Right atrium auricular region (tissue), 2 donors: ENCODE measurements at regions not wholly inside any gene's neighbourhood (a gene's known extent, or its start where the extent isn't known, plus 50 kb on each side); places are given as distances from the start of the nearest gene placed in this dataset.

Experiments
- DNase-seq: peaks from one replicate; pipeline ENCODE4 v3.0.0-alpha.2; 2019; ENCODE audit warnings: low spot score
- H3K27ac ChIP-seq, 2 donors: fragments of 200-600 bp; sonication (generic); 1 replicate in 1 of 2; 2 replicates in 1 of 2; pipeline ENCODE4 v1.5.1; 2016 to 2019
- H3K27me3 ChIP-seq, 2 donors: fragments of 200-600 bp; sonication (generic); one replicate each; pipeline versions ENCODE4 v1.5.1 to v1.6.0; 2017 to 2019
- H3K36me3 ChIP-seq: fragments of 200-600 bp; sonication (generic); one replicate; pipeline ENCODE4 v1.5.1; 2016
- H3K4me1 ChIP-seq, 2 donors: fragments of 200-600 bp; sonication (generic); one replicate each; pipeline versions ENCODE4 v1.5.1 to v1.6.0; 2017 to 2019
- H3K4me3 ChIP-seq, 2 donors: fragments of 200-600 bp; sonication (generic); 1 replicate in 1 of 2; 2 replicates in 1 of 2; pipeline ENCODE4 v1.5.1; 2017 to 2019; ENCODE audit warnings: mild to moderate bottlenecking in 1 of 2, moderate library complexity in 1 of 2
- H3K9me3 ChIP-seq, 2 donors: fragments of 200-600 bp; sonication (generic); one replicate each; pipeline ENCODE4 v1.5.1; 2019
- CTCF ChIP-seq, 2 donors: fragments of 200-600 bp; sonication (generic); IDR thresholded peaks; one replicate each; pipeline ENCODE4 v1.5.1; 2019; ENCODE audit warnings: antibody characterized with exemption in 2 of 2

GRCh38 chr9:73780916-73781315 is 629.3 kb downstream of the ANXA1 start:
- Histone ChIP-seq H3K27me3 (no peaks in the 10 kb centered on the region), H3K4me1 (no peaks in the 10 kb centered on the region), H3K9me3 (no peaks in the 10 kb centered on the region), H3K36me3 (no peaks in the 10 kb centered on the region), H3K27ac (no peak overlapping the region), H3K4me3 (no peak overlapping the region)
- DNase-seq = no peak
- TF ChIP-seq CTCF (IDR thresholded peaks at IDR 0.05) = no peak

DNA sequence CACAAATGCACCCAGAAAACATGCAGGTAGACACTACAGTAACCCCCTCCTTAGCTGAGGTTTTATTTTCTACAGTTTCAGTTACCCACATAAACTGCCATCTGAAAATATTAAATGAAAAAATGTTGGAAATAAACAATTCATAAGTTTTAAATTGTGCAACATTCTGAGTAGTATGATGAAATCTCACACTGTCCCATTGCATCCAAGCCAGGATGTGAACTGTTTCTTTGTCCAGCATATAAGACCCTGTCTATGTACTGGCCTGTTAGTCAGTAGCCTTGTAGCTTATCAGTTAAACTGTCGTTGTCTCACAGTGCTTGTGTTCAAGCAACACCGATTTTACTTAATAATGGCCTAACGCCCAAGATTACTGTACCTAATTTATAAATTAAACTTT is 630.5 kb downstream of the ANXA1 start:
- H3K9me3 ChIP-seq = no peaks in the 10 kb centered on the region
- H3K4me1 ChIP-seq = no peaks in the 10 kb centered on the region
- H3K4me3 ChIP-seq = no peak overlapping the region
- H3K27me3 ChIP-seq = no peaks in the 10 kb centered on the region
- no peaks in the 10 kb centered on the region for H3K36me3 ChIP-seq
- TF ChIP-seq CTCF (IDR thresholded peaks at IDR 0.05) = no peak
- H3K27ac ChIP-seq = no peak overlapping the region
- DNase-seq = no peak

- H3K4me1 ChIP-seq = no peaks in the 10 kb centered on the region
- no peaks in the 10 kb centered on the region for H3K9me3 ChIP-seq
- no peaks in the 10 kb centered on the region for H3K27me3 ChIP-seq
- no peak for DNase-seq
- no peak overlapping the region for H3K27ac ChIP-seq
- no peak for TF ChIP-seq CTCF (IDR thresholded peaks at IDR 0.05)
- H3K36me3 ChIP-seq = no peaks in the 10 kb centered on the region
- no peak overlapping the region for H3K4me3 ChIP-seq
These were observed 647.8 kb downstream of the ANXA1 start for GRCh38 chr9:73799446-73799845.

DNA sequence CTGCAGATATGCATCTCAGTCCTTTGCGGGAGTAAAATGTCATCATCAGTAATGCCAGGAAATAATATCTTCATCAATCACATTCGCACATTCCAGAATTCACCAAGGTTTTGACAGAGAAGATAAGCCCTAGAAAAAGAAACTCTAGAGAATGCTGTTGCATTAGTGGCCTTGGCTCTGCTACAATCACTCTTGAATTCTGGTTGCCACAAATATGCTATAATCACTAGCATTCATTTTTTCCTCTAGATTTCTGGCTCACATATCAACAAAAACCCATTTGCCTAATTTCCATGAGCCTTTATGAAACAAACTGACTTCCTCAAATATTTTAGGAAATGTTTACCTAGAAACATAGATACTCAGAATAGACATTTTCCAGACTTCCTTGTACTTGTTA is 653.4 kb downstream of the ANXA1 start:
- Histone ChIP-seq H3K4me3 (no peak overlapping the region), H3K4me1 (no peaks in the 10 kb centered on the region), H3K9me3 (no peaks in the 10 kb centered on the region), H3K36me3 (no peaks in the 10 kb centered on the region), H3K27me3 (no peaks in the 10 kb centered on the region), H3K27ac (no peak overlapping the region)
- no peak for TF ChIP-seq CTCF (IDR thresholded peaks at IDR 0.05)
- DNase-seq = no peak

DNA sequence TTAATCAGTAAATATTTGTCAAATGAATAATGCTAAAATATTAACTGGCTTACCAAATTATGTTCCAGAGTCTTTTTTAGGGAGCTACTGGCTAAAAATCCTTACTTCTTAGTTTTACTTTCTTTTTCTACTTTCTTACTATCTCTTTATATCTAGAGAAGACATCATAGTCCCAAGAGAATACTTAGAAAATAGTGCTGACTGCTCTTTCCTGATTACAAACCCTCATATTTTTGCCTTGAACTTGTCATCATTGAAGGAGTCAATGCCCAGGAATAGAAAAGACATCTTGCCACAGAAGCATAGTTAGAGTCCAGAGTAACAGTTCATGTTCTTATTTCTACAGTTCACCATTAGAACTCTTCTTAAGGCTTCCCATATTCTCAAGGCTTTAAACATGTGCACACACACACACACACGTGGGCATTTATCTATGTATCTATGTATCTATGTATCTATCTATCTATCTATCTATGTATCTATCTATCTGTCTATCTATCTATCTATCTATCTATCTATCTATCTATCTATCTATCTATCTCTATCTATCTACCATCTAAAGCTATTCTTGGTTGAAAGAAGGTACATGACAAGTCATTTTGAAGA is 654.3 kb downstream of the ANXA1 start:
- Histone ChIP-seq H3K9me3 (no peaks in the 10 kb centered on the region), H3K27ac (no peak overlapping the region), H3K4me1 (no peaks in the 10 kb centered on the region), H3K36me3 (no peaks in the 10 kb centered on the region), H3K27me3 (no peaks in the 10 kb centered on the region), H3K4me3 (no peak overlapping the region)
- no peak for TF ChIP-seq CTCF (IDR thresholded peaks at IDR 0.05)
- no peak for DNase-seq

DNA sequence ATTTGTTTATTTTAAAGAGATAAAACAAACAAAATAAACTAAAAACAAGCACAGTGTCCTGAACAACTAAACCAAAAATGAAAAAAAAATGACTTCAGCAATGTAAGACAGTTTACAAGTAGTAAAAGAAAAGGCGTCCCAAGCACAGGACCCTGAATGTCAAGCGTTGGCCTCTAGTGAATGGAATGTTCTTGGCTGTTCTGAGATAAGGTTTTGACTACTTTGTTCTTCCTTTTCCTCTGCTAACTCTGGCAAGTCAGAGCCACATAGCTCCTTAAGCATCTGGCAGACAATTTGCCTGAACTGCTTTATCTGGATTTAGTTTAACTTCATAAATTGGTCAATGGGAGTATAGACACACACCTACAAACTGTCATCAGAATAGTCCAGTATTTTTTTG is 655.2 kb downstream of the ANXA1 start:
- Histone ChIP-seq H3K4me1 (no peaks in the 10 kb centered on the region), H3K36me3 (no peaks in the 10 kb centered on the region), H3K4me3 (no peak overlapping the region), H3K27ac (no peak overlapping the region), H3K27me3 (no peaks in the 10 kb centered on the region), H3K9me3 (no peaks in the 10 kb centered on the region)
- no peak for DNase-seq
- no peak for TF ChIP-seq CTCF (IDR thresholded peaks at IDR 0.05)
